Mucosa of descending colon (tissue), 3 donors: ENCODE measurements at regions not wholly inside any gene's neighbourhood (a gene's known extent, or its start where the extent isn't known, plus 50 kb on each side); places are given as distances from the start of the nearest gene placed in this dataset.
"Not testable (repeated sequence)": the region's sequence is repeated elsewhere in the genome, so short reads cannot be mapped to it uniquely, and the experiment has no call there.

Experiments
- ATAC-seq: fragments of 200-7000 bp; cut with Tn5 transposase; one replicate; pipeline ENCODE4 v1.9.1; 2020; ENCODE audit warnings: mild to moderate bottlenecking, moderate library complexity
- DNase-seq, 3 donors: peaks; one replicate each; pipeline ENCODE4 v3.0.0-alpha.2; 2020
- H3K36me3 ChIP-seq: fragments of 200-600 bp; one replicate; pipeline ENCODE4 v1.8.0; 2021; ENCODE audit warnings: low read depth, mild to moderate bottlenecking
- H3K4me1 ChIP-seq: fragments of 200-600 bp; one replicate; pipeline ENCODE4 v1.8.0; 2021; ENCODE audit warnings: low read depth, mild to moderate bottlenecking
- H3K4me3 ChIP-seq: fragments of 200-600 bp; one replicate; pipeline ENCODE4 v1.8.0; 2021; ENCODE audit warnings: mild to moderate bottlenecking
- H3K9me3 ChIP-seq: fragments of 200-600 bp; one replicate; pipeline ENCODE4 v1.8.0; 2021; ENCODE audit warnings: mild to moderate bottlenecking
- CTCF ChIP-seq: fragments of 200-600 bp; IDR thresholded peaks from one replicate; pipeline ENCODE4 v1.8.0; 2022; ENCODE audit warnings: antibody characterized with exemption, mild to moderate bottlenecking
- intact Hi-C, 2 donors: fragments of 100-400 bp; cut with DNase I in 1 of 2; cut with micrococcal nuclease in 1 of 2; formaldehyde crosslinking; loops; one replicate each; pipeline versions ENCODE4 v1.11.0 to v1.11.1; 2022; cut with DNase I, micrococcal nuclease
- donor health status: DM: no; HTN: no; CAD: no; lungs with moderate emphysema.
- donor health status: DM: no; HTN: no; CAD: no.
- donor health status: DM: no; HTN: yes; CAD: no.

GRCh38 chr5:102590467-102590866 lies 91.7 kb upstream of the SLCO6A1 start:
- no peaks in the 10 kb centered on the region for H3K36me3 ChIP-seq
- TF ChIP-seq CTCF: no peak
- no peak for ATAC-seq
- no peak overlapping the region for H3K4me3 ChIP-seq
- H3K4me1 ChIP-seq: no peaks in the 10 kb centered on the region
- no peak for DNase-seq
- intact Hi-C loops: no loop called here
- H3K9me3 ChIP-seq: peaks cover 2% of the 10 kb centered on the region

- Histone ChIP-seq H3K9me3 (peaks cover 2% of the 10 kb centered on the region), H3K4me3 (no peak overlapping the region), H3K4me1 (no peaks in the 10 kb centered on the region), H3K36me3 (no peaks in the 10 kb centered on the region)
- TF ChIP-seq CTCF: no peak
- intact Hi-C loops: no loop called here
- DNase-seq (no peak), ATAC-seq (peak; percentile 24)
Observed at GRCh38 chr5:102591650-102592049, 92.8 kb upstream of the SLCO6A1 start.

GRCh38 chr5:102592586-102592985 lies 93.8 kb upstream of the SLCO6A1 start:
- H3K4me1 ChIP-seq, H3K36me3 ChIP-seq, intact Hi-C loops, H3K4me3 ChIP-seq, ATAC-seq, H3K9me3 ChIP-seq: not testable (repeated sequence)
- peak in 1 of 3 donors; percentile 6 for DNase-seq

GRCh38 chr5:102594192-102594591 lies 95.4 kb upstream of the SLCO6A1 start:
- ATAC-seq: no peak
- Histone ChIP-seq H3K4me3 (no peak overlapping the region), H3K4me1 (no peaks in the 10 kb centered on the region), H3K36me3 (no peaks in the 10 kb centered on the region), H3K9me3 (peaks cover 2% of the 10 kb centered on the region)
- no peak for TF ChIP-seq CTCF
- DNase-seq: no peak
- intact Hi-C loops: no loop called here

GRCh38 chr5:102595332-102595731 lies 96.5 kb upstream of the SLCO6A1 start:
- TF ChIP-seq CTCF: no peak
- peaks cover 2% of the 10 kb centered on the region for H3K9me3 ChIP-seq
- H3K4me3 ChIP-seq: no peak overlapping the region
- no peaks in the 10 kb centered on the region for H3K36me3 ChIP-seq
- intact Hi-C loops: no loop called here
- DNase-seq: no peak
- ATAC-seq: no peak
- H3K4me1 ChIP-seq: no peaks in the 10 kb centered on the region

GRCh38 chr5:102596113-102596512 lies 97.3 kb upstream of the SLCO6A1 start:
- no peak for TF ChIP-seq CTCF
- Histone ChIP-seq H3K4me1 (no peaks in the 10 kb centered on the region), H3K4me3 (no peak overlapping the region), H3K9me3 (peaks cover 2% of the 10 kb centered on the region), H3K36me3 (no peaks in the 10 kb centered on the region)
- no peak for DNase-seq
- no peak for ATAC-seq
- intact Hi-C loops: no loop called here
